Hepatocyte (in vitro differentiated cells): ENCODE measurements at regions not wholly inside any gene's neighbourhood (a gene's known extent, or its start where the extent isn't known, plus 50 kb on each side); places are given as distances from the start of the nearest gene placed in this dataset.

Source experiments
- CTCF ChIP-seq: fragments of 200-600 bp; sonication (generic); IDR thresholded peaks from 2 replicates; pipeline ENCODE4 v1.5.1; 2016; ENCODE audit warnings: antibody characterized with exemption, mild to moderate bottlenecking; ENCODE audit not compliant: poor library complexity
- EZH2 ChIP-seq: fragments of 200-600 bp; sonication (generic); IDR thresholded peaks from 2 replicates; pipeline ENCODE4 v1.6.1; 2016; ENCODE audit warnings: antibody characterized with exemption, mild to moderate bottlenecking, borderline replicate concordance

GRCh38 chr11:26027887-26028286, 304.0 kb upstream of the ANO3 start:
- no peak for TF ChIP-seq CTCF
- TF ChIP-seq EZH2 = no peak
